GM06990 (cell line): ENCODE measurements at regions not wholly inside any gene's neighbourhood (a gene's known extent, or its start where the extent isn't known, plus 50 kb on each side); places are given as distances from the start of the nearest gene placed in this dataset.
"Not testable (repeated sequence)": the region's sequence is repeated elsewhere in the genome, so short reads cannot be mapped to it uniquely, and the experiment has no call there.

Source experiments
- DNase-seq: peaks from one replicate; pipeline ENCODE4 v3.0.0-alpha.2; 2011; ENCODE audit not compliant: insufficient read length; ENCODE audit errors: extremely low read depth
- H3K27me3 ChIP-seq: replicated peaks from 2 replicates; pipeline ENCODE4 v1.6.0; 2011; ENCODE audit warnings: low read length; ENCODE audit not compliant: control insufficient read depth, insufficient read depth
- H3K36me3 ChIP-seq: 2 replicates; pipeline ENCODE4 v1.5.1; 2011; ENCODE audit warnings: low read length; ENCODE audit not compliant: control insufficient read depth, insufficient read depth
- H3K4me3 ChIP-seq: replicated peaks from 2 replicates; pipeline ENCODE4 v1.5.1; 2011; ENCODE audit warnings: low read depth, mild to moderate bottlenecking, control low read depth, low read length
- TF ChIP-seq, protein P1 (sequence below): IDR thresholded peaks from 2 replicates; pipeline ENCODE4 v1.5.1; 2011; ENCODE audit warnings: low read length, control low read depth, mild to moderate bottlenecking, inconsistent platforms; ENCODE audit not compliant: insufficient read depth, poor library complexity, severe bottlenecking

GRCh38 chr4:92012899-92013867 is 290.6 kb upstream of the GRID2 start:
- Histone ChIP-seq H3K27me3 (no peaks in the 10 kb centered on the region), H3K4me3 (no peak overlapping the region), H3K36me3 (no peaks in the 10 kb centered on the region)
- TF ChIP-seq, protein P1, sequence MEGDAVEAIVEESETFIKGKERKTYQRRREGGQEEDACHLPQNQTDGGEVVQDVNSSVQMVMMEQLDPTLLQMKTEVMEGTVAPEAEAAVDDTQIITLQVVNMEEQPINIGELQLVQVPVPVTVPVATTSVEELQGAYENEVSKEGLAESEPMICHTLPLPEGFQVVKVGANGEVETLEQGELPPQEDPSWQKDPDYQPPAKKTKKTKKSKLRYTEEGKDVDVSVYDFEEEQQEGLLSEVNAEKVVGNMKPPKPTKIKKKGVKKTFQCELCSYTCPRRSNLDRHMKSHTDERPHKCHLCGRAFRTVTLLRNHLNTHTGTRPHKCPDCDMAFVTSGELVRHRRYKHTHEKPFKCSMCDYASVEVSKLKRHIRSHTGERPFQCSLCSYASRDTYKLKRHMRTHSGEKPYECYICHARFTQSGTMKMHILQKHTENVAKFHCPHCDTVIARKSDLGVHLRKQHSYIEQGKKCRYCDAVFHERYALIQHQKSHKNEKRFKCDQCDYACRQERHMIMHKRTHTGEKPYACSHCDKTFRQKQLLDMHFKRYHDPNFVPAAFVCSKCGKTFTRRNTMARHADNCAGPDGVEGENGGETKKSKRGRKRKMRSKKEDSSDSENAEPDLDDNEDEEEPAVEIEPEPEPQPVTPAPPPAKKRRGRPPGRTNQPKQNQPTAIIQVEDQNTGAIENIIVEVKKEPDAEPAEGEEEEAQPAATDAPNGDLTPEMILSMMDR: no peak
- no peak for DNase-seq

- H3K27me3 ChIP-seq: no peaks in the 10 kb centered on the region
- H3K36me3 ChIP-seq: no peaks in the 10 kb centered on the region
- no peak for DNase-seq
- TF ChIP-seq, protein P1: no peak
- H3K4me3 ChIP-seq: no peak overlapping the region
These were observed 289.7 kb upstream of the GRID2 start for GRCh38 chr4:92014067-92014466.

DNA sequence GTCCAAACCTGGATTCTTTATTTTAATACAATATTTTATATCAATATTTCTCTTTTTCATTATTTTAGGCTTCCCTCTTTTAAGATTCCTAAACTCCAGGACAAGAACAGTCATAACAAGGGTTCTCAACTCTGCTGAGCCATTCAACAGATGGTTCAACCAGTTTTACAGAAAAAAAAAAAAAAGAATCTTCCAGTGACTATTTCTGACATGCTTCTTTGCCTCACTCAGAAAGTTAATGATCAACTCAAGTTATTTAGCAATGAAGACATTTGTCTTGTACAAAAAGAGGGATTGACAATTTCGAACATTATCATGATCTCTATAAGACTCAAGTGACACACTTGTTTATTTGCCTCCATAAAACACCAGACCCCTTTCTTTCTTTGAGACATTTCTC is 282.6 kb upstream of the GRID2 start:
- H3K36me3 ChIP-seq: no peaks in the 10 kb centered on the region
- TF ChIP-seq, protein P1: no peak
- no peak overlapping the region for H3K4me3 ChIP-seq
- no peaks in the 10 kb centered on the region for H3K27me3 ChIP-seq
- no peak for DNase-seq

DNA sequence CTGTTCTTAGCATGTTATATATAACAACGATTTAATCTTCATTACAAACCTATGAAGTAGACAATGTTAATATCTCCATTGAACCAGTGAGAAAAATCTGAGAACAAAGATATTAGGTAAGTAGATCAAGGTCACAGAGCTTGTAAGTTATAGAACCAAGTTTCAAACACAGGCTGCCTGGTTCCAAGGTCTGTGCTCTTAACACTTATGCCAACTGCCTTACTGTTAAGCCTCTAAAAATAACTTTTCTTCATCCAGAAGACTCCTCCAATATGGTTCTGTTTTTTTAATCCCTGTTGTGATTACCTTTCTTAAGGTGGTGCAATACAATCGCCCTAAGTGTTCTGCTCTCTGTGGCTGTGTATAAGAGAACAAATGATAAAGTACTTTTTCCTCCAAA is 282.0 kb upstream of the GRID2 start:
- TF ChIP-seq, protein P1: no peak
- Histone ChIP-seq H3K36me3 (no peaks in the 10 kb centered on the region), H3K27me3 (no peaks in the 10 kb centered on the region), H3K4me3 (no peak overlapping the region)
- DNase-seq: no peak

- not testable (repeated sequence) for H3K36me3 ChIP-seq, H3K27me3 ChIP-seq, DNase-seq, H3K4me3 ChIP-seq
These were observed 274.9 kb upstream of the GRID2 start for GRCh38 chr4:92028830-92029229.

DNA sequence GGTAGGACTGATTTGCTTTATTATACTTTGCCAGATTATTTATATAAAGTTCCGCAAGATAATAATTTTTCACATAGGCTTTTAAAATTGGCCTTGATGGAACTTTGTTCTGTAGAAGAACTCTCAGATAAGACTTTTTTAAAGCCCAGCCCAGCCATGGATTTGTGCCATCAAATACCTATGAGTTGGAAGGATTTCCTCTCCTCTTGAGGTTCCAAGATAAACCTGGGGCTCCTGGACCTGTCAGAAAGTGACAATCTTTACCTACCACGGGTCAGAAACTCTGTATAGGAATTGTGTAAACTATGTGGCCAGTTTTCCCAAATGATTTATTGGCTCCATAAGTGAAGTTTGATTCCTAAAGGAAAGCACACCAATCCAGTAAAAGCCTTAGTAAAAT is 271.9 kb upstream of the GRID2 start:
- no peak for DNase-seq
- no peaks in the 10 kb centered on the region for H3K27me3 ChIP-seq
- no peak overlapping the region for H3K4me3 ChIP-seq
- H3K36me3 ChIP-seq: no peaks in the 10 kb centered on the region
- TF ChIP-seq, protein P1: no peak
